ENCODE measurements at regions not wholly inside any gene's neighbourhood (a gene's known extent, or its start where the extent isn't known, plus 50 kb on each side); places are given as distances from the start of the nearest gene placed in this dataset.

DNA sequence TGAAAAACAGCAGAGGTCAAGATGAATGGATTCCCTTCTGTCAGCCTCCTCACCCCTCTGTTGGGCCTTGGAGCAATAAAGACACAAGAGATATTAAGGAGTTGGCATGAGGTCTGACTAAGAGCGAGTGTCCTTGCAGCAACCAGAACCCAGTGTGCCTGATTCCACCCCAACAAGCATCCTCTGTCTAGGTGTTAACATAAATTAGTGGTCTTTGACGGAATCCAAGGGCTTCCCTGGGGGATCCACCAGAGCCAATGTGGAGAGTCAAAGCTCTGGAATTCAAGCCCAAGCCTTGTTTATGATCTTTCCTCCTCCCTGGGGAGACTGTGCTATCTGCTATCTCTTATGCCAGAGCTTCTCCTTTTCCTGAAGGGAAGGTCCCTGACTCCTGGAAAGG is 128.1 kb upstream of the SMIM23 start:
- WGBS, result 68% methylated on average over 2 of the region's 2 CpGs
- Histone ChIP-seq H3K4me3 (no peak overlapping the region), H3K9me3 (no peaks in the 10 kb centered on the region), H3K27me3 (no peaks in the 10 kb centered on the region), H3K27ac (no peak overlapping the region), H3K4me1 (no peaks in the 10 kb centered on the region), H3K36me3 (no peaks in the 10 kb centered on the region)
- DNase-seq (ENCODE audit: low spot score in 2 of 2), result no peak
- TF ChIP-seq POLR2A (IDR thresholded peaks at IDR 0.05) (no peak), POLR2AphosphoS5 (IDR thresholded peaks at IDR 0.05) (no peak), EP300 (IDR thresholded peaks at IDR 0.05) (no peak)
- TF ChIP-seq, protein P1, sequence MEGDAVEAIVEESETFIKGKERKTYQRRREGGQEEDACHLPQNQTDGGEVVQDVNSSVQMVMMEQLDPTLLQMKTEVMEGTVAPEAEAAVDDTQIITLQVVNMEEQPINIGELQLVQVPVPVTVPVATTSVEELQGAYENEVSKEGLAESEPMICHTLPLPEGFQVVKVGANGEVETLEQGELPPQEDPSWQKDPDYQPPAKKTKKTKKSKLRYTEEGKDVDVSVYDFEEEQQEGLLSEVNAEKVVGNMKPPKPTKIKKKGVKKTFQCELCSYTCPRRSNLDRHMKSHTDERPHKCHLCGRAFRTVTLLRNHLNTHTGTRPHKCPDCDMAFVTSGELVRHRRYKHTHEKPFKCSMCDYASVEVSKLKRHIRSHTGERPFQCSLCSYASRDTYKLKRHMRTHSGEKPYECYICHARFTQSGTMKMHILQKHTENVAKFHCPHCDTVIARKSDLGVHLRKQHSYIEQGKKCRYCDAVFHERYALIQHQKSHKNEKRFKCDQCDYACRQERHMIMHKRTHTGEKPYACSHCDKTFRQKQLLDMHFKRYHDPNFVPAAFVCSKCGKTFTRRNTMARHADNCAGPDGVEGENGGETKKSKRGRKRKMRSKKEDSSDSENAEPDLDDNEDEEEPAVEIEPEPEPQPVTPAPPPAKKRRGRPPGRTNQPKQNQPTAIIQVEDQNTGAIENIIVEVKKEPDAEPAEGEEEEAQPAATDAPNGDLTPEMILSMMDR (IDR thresholded peaks at IDR 0.05), result no peak

DNA sequence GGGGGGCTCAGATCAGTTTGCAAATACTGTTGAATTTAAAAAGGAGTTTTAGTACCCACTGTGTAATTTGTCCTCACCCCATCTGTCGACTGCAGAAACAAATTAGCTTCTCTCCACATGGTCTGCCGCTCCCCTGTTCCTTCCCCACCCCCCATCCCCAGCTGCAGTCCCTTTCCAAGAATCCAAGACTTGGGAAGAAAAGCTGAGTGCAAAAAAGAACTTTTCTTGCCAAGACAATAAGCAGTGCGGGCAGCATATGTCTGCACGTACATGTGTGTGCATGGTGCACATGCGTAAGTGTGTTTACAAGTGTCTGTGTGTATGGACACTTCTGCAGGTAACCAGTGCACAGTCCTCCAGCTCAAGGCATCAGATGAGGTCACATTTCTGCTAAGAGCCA is 125.7 kb upstream of the SMIM23 start:
- Histone ChIP-seq H3K9me3 (no peaks in the 10 kb centered on the region), H3K27me3 (no peaks in the 10 kb centered on the region), H3K4me3 (no peak overlapping the region), H3K36me3 (no peaks in the 10 kb centered on the region), H3K4me1 (no peaks in the 10 kb centered on the region), H3K27ac (no peak overlapping the region)
- TF ChIP-seq POLR2A (IDR thresholded peaks at IDR 0.05) (no peak), EP300 (IDR thresholded peaks at IDR 0.05) (no peak), POLR2AphosphoS5 (IDR thresholded peaks at IDR 0.05) (no peak)
- TF ChIP-seq, protein P1 (IDR thresholded peaks at IDR 0.05), result no peak
- DNase-seq (ENCODE audit: low spot score in 2 of 2), result no peak
- WGBS, result 83% methylated on average over 5 of the region's 5 CpGs

DNA sequence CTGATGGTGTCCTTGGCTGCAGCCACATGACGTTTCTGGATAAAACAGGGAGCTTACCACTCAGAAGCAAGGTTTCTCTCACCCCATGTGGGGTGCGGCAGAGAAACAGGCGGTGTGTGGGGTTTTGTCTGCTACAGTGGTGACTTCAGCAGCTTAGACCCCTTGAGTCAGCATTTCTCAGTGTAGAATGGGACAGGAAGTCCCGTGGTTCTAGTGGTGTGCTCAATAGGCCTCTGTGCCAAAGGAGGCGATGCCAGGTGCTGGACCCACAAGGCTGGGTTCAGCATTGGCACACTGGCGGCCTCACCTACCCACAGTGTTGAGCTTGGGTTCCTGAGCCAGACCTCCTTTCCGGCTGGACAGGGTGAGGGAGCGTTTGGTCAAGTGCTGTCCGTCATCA is 125.2 kb upstream of the SMIM23 start:
- H3K36me3 ChIP-seq, result no peaks in the 10 kb centered on the region
- H3K4me3 ChIP-seq, result no peak overlapping the region
- no peaks in the 10 kb centered on the region for H3K4me1 ChIP-seq
- WGBS, result 72% methylated on average over 7 of the region's 9 CpGs
- TF ChIP-seq, protein P1 (IDR thresholded peaks at IDR 0.05), result no peak
- TF ChIP-seq POLR2AphosphoS5 (IDR thresholded peaks at IDR 0.05) (no peak), POLR2A (IDR thresholded peaks at IDR 0.05) (no peak), EP300 (IDR thresholded peaks at IDR 0.05) (no peak)
- no peak for DNase-seq (ENCODE audit: low spot score in 2 of 2)
- H3K9me3 ChIP-seq, result no peaks in the 10 kb centered on the region
- no peak overlapping the region for H3K27ac ChIP-seq
- no peaks in the 10 kb centered on the region for H3K27me3 ChIP-seq

DNA sequence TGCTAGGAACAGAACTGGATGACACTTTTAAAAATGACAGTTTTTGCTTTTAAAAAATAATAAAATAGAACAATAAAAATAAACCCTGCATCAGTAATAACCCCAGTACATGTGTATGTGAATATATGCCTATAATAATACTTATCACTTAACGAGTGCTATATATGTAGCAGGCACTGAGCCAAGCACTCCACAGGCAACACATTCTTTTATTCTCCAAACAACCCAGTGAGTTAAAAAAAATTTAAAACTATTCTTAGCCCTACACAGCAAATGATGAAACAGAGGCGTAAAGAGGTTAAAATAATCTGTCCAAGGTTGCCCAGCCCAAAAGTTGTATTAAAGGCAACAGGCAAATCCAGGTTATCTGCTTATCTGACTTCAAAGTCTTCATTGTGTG is 124.5 kb upstream of the SMIM23 start:
- H3K4me3 ChIP-seq, result no peak overlapping the region
- no peaks in the 10 kb centered on the region for H3K4me1 ChIP-seq
- no peak for DNase-seq (ENCODE audit: low spot score in 2 of 2)
- no peaks in the 10 kb centered on the region for H3K36me3 ChIP-seq
- no peaks in the 10 kb centered on the region for H3K9me3 ChIP-seq
- no peak overlapping the region for H3K27ac ChIP-seq
- no peak for TF ChIP-seq POLR2AphosphoS5 (IDR thresholded peaks at IDR 0.05)
- no peak for TF ChIP-seq EP300 (IDR thresholded peaks at IDR 0.05)
- TF ChIP-seq POLR2A (IDR thresholded peaks at IDR 0.05), result no peak
- TF ChIP-seq, protein P1 (IDR thresholded peaks at IDR 0.05), result no peak
- WGBS, result 63% methylated on average over 2 of the region's 2 CpGs
- H3K27me3 ChIP-seq, result no peaks in the 10 kb centered on the region

DNA sequence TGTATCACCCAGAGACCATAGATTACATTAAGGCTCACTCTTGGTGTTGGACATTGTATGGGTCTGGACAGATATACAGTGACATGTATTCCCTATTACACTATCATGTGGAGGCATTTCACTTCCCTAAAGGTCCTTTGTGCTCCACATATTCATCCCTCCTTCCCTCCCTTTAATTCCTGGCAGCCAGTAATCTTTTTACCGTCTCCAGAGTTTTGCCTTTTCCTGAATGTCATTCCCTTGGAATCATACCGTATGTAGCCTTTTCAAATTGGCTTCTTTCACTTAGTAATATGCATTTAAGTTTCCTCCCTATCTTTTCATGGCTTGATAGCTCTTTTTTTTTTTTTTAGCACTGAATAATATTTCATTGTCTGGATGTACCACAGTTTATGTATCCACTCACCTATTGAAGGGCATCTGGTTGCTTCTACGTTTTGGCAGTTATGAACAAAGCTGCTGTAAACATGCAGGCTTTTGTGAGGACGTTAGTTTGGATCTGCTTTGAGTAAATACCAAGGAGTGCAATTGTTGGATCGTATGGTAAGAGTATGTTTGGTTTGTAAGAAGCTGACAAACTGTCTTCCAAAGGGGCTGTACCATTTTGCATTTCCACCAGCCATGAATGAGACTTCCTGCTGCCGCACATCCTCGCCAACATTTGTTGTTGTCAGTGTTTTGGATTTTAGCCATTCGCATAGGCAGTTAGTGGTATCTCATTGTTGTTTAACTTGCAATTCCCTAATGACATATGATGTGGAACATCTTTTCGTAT is 122.1 kb upstream of the SMIM23 start:
- H3K9me3 ChIP-seq, result no peaks in the 10 kb centered on the region
- no peak for TF ChIP-seq POLR2A (IDR thresholded peaks at IDR 0.05)
- TF ChIP-seq EP300 (IDR thresholded peaks at IDR 0.05), result no peak
- TF ChIP-seq, protein P1 (IDR thresholded peaks at IDR 0.05), result no peak
- no peak for TF ChIP-seq POLR2AphosphoS5 (IDR thresholded peaks at IDR 0.05)
- H3K4me1 ChIP-seq, result peaks cover 11% of the 10 kb centered on the region
- H3K27ac ChIP-seq, result no peak overlapping the region
- H3K36me3 ChIP-seq, result no peaks in the 10 kb centered on the region
- DNase-seq (ENCODE audit: low spot score in 2 of 2), result no peak
- peaks cover 4% of the 10 kb centered on the region for H3K27me3 ChIP-seq
- H3K4me3 ChIP-seq, result no peak overlapping the region
- WGBS, result 84% methylated on average over 9 of the region's 9 CpGs

Data from suprapubic skin (tissue), 4 donors.